Transverse colon (tissue), 4 donors: ENCODE measurements at regions not wholly inside any gene's neighbourhood (a gene's known extent, or its start where the extent isn't known, plus 50 kb on each side); places are given as distances from the start of the nearest gene placed in this dataset.

ENCODE experiments used
- DNase-seq: peaks from one replicate; pipeline ENCODE4 v3.0.0-alpha.2; 2019
- H3K27ac ChIP-seq, 4 donors: fragments of 200-600 bp; sonication (generic); 2 replicates each; pipeline ENCODE4 v1.5.1; 2016 to 2018; ENCODE audit warnings: inconsistent platforms in 4 of 4
- H3K27me3 ChIP-seq: fragments of 200-600 bp; sonication (generic); 2 replicates; pipeline ENCODE4 v1.5.1; 2017; ENCODE audit warnings: inconsistent platforms
- H3K36me3 ChIP-seq, 4 donors: fragments of 200-600 bp; sonication (generic); 2 replicates each; pipeline ENCODE4 v1.5.1; 2017 to 2019; ENCODE audit warnings: inconsistent platforms in 4 of 4
- H3K4me1 ChIP-seq, 4 donors: fragments of 200-600 bp; sonication (generic); 2 replicates each; pipeline ENCODE4 v1.5.1; 2017 to 2020; ENCODE audit warnings: inconsistent platforms in 4 of 4
- H3K4me3 ChIP-seq, 4 donors: fragments of 200-600 bp; sonication (generic); 1 replicate in 1 of 4; 2 replicates in 3 of 4; pipeline versions ENCODE4 v1.5.1 to v1.6.1; 2017 to 2019; ENCODE audit warnings: inconsistent platforms in 4 of 4
- H3K9me3 ChIP-seq, 2 donors: fragments of 200-600 bp; sonication (generic); 2 replicates each; pipeline ENCODE4 v1.5.1; 2017 to 2019; ENCODE audit warnings: inconsistent platforms in 2 of 2
- EP300 ChIP-seq: sonication (generic); formaldehyde crosslinking; IDR thresholded peaks from one replicate; pipeline ENCODE4 v1.6.1; 2017; ENCODE audit warnings: antibody characterized with exemption, low read depth
- POLR2A ChIP-seq: fragments of 450-650 bp; IDR thresholded peaks from one replicate; pipeline ENCODE4 v1.6.1; 2016; ENCODE audit warnings: antibody characterized with exemption, mild to moderate bottlenecking, moderate library complexity
- POLR2AphosphoS5 ChIP-seq, 3 donors: sonication (generic); formaldehyde crosslinking; IDR thresholded peaks; one replicate each; pipeline ENCODE4 v1.6.1; 2016; ENCODE audit warnings: antibody characterized with exemption in 3 of 3
- WGBS, 2 donors: methylation state at CpG; one replicate each; pipeline ENCODE4 v1.1.5; 2018; ENCODE audit warnings: low coverage in 1 of 2; 5-methylcytosine and 5-hydroxymethylcytosine counted together
- in situ Hi-C, 4 donors: fragments of 200-750 bp; cut with MboI; loops; one replicate each; pipeline versions ENCODE4 v1.15.0 to v1.15.1; 2017; ENCODE audit warnings: low sequenced_read_pairs in 3 of 4, low pct_ligation_motif_present in 1 of 4, low pct_unique_long_range_greater_than_20kb in 1 of 4
- intact Hi-C: fragments of 100-400 bp; cut with DNase I; formaldehyde crosslinking; loops from one replicate; pipeline ENCODE4 v1.15.1; 2023; ENCODE audit warnings: low total_unique reads
- TF ChIP-seq, protein P1 (sequence below), 5 experiments: fragments of 200-600 bp in 3 of 5; fragments of 450-650 bp in 2 of 5; sonication (generic) in 3 of 5; IDR thresholded peaks; 1 replicate in 2 of 5; 2 replicates in 3 of 5; pipeline ENCODE4 v1.5.1; 2016 to 2017; ENCODE audit warnings: antibody characterized with exemption in 5 of 5, inconsistent platforms in 3 of 5, mild to moderate bottlenecking in 2 of 5, moderate library complexity in 1 of 5

- in situ Hi-C loops (no loop called here), intact Hi-C loops (no loop called here)
- Histone ChIP-seq H3K4me3 (no peak overlapping the region), H3K27ac (no peak overlapping the region), H3K4me1 (peaks cover 0 to 9% (median 1%) of the 10 kb centered on the region in 4 donors), H3K27me3 (no peaks in the 10 kb centered on the region), H3K36me3 (no peaks in the 10 kb centered on the region), H3K9me3 (no peaks in the 10 kb centered on the region)
- WGBS, 2 donors, result 88 to 99% methylated on average over 2 of the region's 2 CpGs
- no peak for DNase-seq
- TF ChIP-seq POLR2A (no peak), POLR2AphosphoS5 (IDR thresholded peaks at IDR 0.05) (no peak), EP300 (no peak)
- TF ChIP-seq, protein P1, sequence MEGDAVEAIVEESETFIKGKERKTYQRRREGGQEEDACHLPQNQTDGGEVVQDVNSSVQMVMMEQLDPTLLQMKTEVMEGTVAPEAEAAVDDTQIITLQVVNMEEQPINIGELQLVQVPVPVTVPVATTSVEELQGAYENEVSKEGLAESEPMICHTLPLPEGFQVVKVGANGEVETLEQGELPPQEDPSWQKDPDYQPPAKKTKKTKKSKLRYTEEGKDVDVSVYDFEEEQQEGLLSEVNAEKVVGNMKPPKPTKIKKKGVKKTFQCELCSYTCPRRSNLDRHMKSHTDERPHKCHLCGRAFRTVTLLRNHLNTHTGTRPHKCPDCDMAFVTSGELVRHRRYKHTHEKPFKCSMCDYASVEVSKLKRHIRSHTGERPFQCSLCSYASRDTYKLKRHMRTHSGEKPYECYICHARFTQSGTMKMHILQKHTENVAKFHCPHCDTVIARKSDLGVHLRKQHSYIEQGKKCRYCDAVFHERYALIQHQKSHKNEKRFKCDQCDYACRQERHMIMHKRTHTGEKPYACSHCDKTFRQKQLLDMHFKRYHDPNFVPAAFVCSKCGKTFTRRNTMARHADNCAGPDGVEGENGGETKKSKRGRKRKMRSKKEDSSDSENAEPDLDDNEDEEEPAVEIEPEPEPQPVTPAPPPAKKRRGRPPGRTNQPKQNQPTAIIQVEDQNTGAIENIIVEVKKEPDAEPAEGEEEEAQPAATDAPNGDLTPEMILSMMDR (IDR thresholded peaks at IDR 0.05), result no peak
These were observed 84.1 kb downstream of the CD24 start for GRCh38 chr6:106890447-106890846.

DNA sequence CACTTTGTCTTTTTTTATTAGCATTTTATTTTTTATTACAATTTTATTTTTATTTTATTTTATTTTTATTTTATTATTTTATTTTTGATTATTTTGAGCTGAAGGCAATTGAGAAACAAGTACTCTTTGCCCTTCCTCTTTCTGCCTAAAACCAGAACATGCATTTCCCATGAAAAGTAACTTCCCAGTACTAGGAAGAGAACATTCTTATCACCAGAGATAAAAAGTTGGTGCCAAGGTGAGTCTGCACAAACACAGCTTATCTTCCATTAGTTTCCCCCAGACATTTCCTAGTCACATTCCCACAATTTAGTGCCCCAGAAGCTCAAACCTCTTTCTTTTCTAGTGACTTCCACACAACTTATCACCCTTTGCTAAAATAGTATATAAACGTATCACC lies 84.8 kb downstream of the CD24 start:
- no peak overlapping the region for H3K27ac ChIP-seq
- H3K9me3 ChIP-seq, result no peaks in the 10 kb centered on the region
- intact Hi-C loops, result no loop called here
- 43 to 85% methylated on average over 1 of the region's 1 CpG for WGBS, 2 donors
- in situ Hi-C loops, result no loop called here
- TF ChIP-seq POLR2A (no peak), EP300 (no peak), POLR2AphosphoS5 (IDR thresholded peaks at IDR 0.05) (no peak)
- TF ChIP-seq, protein P1 (IDR thresholded peaks at IDR 0.05), result no peak
- H3K36me3 ChIP-seq, result no peaks in the 10 kb centered on the region
- DNase-seq, result no peak
- no peaks in the 10 kb centered on the region for H3K27me3 ChIP-seq
- peaks cover 0 to 9% (median 1%) of the 10 kb centered on the region in 4 donors for H3K4me1 ChIP-seq
- no peak overlapping the region for H3K4me3 ChIP-seq

DNA sequence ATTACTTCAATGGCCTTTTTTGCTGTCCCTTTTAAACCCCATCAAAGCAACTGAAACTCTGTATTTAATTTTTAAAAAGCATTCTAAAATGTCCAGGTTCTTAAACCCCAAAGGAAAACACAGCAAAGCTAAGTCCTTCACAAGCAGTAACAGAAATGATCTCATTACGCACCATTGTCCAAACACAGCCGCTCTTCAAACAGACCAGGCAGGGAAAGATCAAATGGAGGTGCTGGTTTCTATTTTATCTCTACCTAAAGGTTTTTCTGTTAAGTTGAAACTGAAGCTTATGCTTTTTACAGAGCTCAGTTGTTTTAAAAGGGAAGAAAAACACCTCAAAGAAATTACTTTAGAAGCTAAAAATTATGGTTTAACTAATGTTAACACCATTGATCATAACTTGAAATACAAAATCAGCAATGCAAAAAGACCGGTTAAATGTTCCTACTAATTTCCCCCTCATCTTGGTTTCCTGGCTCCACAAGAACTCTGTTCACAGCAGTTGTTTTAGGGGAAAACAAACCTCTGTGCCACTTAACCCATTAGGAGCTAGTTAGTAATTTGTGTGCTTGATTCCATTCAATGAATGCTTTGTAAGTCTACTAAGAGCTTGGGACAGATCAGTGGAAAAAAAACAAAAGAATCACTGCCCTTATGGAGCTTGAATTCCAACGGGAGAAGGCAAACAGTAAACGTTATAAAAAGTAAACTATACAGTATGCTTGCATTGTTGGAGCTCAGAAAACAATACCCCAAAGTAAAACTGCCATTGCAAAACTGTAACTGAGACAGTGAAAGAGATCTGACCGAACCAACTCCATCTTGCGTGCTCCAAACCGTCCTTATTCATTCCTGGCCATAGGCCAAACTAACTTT lies 87.4 kb downstream of the CD24 start:
- Histone ChIP-seq H3K4me3 (no peak overlapping the region), H3K36me3 (no peaks in the 10 kb centered on the region), H3K27ac (no peak overlapping the region), H3K9me3 (no peaks in the 10 kb centered on the region), H3K4me1 (peaks cover 0 to 13% (median 5%) of the 10 kb centered on the region in 4 donors), H3K27me3 (no peaks in the 10 kb centered on the region)
- in situ Hi-C loops (no loop called here), intact Hi-C loops (no loop called here)
- no peak for DNase-seq
- no peak for TF ChIP-seq POLR2A
- no peak for TF ChIP-seq EP300
- no peak for TF ChIP-seq POLR2AphosphoS5 (IDR thresholded peaks at IDR 0.05)
- TF ChIP-seq, protein P1 (IDR thresholded peaks at IDR 0.05), result no peak
- WGBS, 2 donors, result 48 to 49% methylated on average over 8 of the region's 8 CpGs

DNA sequence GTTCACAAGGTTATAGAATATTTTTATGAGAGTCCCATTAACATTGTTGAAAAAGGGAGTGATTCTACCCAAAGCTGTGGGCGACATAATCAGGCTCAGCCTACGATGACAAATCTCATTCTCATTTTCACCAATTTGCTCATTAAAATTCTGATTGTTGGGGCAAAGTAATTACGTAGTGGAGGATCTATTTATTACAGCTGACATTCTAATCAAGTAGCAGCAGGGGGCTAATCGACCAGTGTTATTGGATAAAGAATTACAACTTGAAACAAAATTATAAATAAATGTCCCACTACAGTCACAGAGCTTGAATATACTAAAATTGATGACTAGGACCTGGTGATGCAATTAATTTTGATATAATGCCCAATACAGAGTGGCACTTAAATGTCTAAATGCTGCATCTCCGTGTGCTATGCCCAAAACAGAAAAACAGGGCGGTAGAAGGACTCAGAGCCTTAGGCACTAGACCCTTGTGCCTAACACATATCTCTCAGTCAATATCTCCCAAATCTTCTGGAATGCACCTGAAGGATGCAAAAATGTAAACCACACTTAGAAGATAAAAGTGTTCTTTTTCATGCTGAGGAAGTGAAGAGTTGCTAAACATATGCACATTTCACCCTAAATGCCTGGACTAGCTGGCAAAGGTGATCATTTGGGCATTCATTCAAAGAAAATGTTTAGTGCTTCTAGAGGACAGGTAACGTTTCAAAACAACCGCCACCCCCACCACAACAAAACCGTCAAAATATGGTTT lies 88.3 kb downstream of the CD24 start:
- TF ChIP-seq, protein P1 (IDR thresholded peaks at IDR 0.05), result no peak
- TF ChIP-seq EP300 (no peak), POLR2AphosphoS5 (IDR thresholded peaks at IDR 0.05) (no peak), POLR2A (no peak)
- H3K27ac ChIP-seq, result no peak overlapping the region
- DNase-seq, result no peak
- intact Hi-C loops (no loop called here), in situ Hi-C loops (no loop called here)
- H3K27me3 ChIP-seq, result no peaks in the 10 kb centered on the region
- no peak overlapping the region for H3K4me3 ChIP-seq
- H3K9me3 ChIP-seq, result no peaks in the 10 kb centered on the region
- H3K36me3 ChIP-seq, result no peaks in the 10 kb centered on the region
- H3K4me1 ChIP-seq, result peaks cover 0 to 13% (median 5%) of the 10 kb centered on the region in 4 donors
- 64 to 69% methylated on average over 9 of the region's 9 CpGs for WGBS, 2 donors
